ENCODE measurements at regions not wholly inside any gene's neighbourhood (a gene's known extent, or its start where the extent isn't known, plus 50 kb on each side); places are given as distances from the start of the nearest gene placed in this dataset.
"Not testable (repeated sequence)": the region's sequence is repeated elsewhere in the genome, so short reads cannot be mapped to it uniquely, and the experiment has no call there.

- Histone ChIP-seq H3K4me3 (no peak overlapping the region), H3K36me3 (no peaks in the 10 kb centered on the region), H3K9me3 (no peaks in the 10 kb centered on the region), H3K4me1 (no peaks in the 10 kb centered on the region), H3K27ac (no peak overlapping the region), H3K27me3 (no peaks in the 10 kb centered on the region)
- ATAC-seq (no peak), DNase-seq (no peak)
- no peak for TF ChIP-seq POLR2A (IDR thresholded peaks at IDR 0.05)
- TF ChIP-seq CTCF (IDR thresholded peaks at IDR 0.05 in 4 of 5, conservative IDR thresholded peaks at IDR 0.05 in 1 of 5), result no peak
- in situ Hi-C loops (cut with MboI; ENCODE audit: low sequenced_read_pairs in 4 of 4), result no loop called here
- intact Hi-C loops (cut with DNase I; ENCODE audit: low total_unique reads), result no loop called here
Observed at GRCh38 chrX:106284431-106285025, 116.4 kb downstream of the PWWP3B start.

GRCh38 chrX:106286053-106286650, 118.0 kb downstream of the PWWP3B start:
- DNase-seq (no peak), ATAC-seq (no peak)
- in situ Hi-C loops (cut with MboI; ENCODE audit: low sequenced_read_pairs in 4 of 4), result no loop called here

GRCh38 chrX:106290778-106291177, 122.7 kb downstream of the PWWP3B start:
- in situ Hi-C loops (cut with MboI; ENCODE audit: low sequenced_read_pairs in 4 of 4), result not testable (repeated sequence)

More at GRCh38 chrX:106286053-106286650, 118.0 kb downstream of the PWWP3B start:
- Histone ChIP-seq H3K27ac (no peak overlapping the region), H3K4me3 (no peak overlapping the region), H3K9me3 (no peaks in the 10 kb centered on the region), H3K4me1 (no peaks in the 10 kb centered on the region), H3K27me3 (no peaks in the 10 kb centered on the region), H3K36me3 (no peaks in the 10 kb centered on the region)
- intact Hi-C loops (cut with DNase I; ENCODE audit: low total_unique reads), result no loop called here
- TF ChIP-seq CTCF (IDR thresholded peaks at IDR 0.05 in 4 of 5, conservative IDR thresholded peaks at IDR 0.05 in 1 of 5), result no peak
- TF ChIP-seq POLR2A (IDR thresholded peaks at IDR 0.05), result no peak

GRCh38 chrX:106291779-106292390, 123.8 kb downstream of the PWWP3B start:
- H3K9me3 ChIP-seq; intact Hi-C loops (cut with DNase I; ENCODE audit: low total_unique reads); H3K36me3 ChIP-seq; DNase-seq; H3K4me3 ChIP-seq; H3K4me1 ChIP-seq; ATAC-seq; H3K27ac ChIP-seq; in situ Hi-C loops (cut with MboI; ENCODE audit: low sequenced_read_pairs in 4 of 4); H3K27me3 ChIP-seq: not testable (repeated sequence)

More at GRCh38 chrX:106290778-106291177, 122.7 kb downstream of the PWWP3B start:
- H3K27me3 ChIP-seq; H3K4me3 ChIP-seq; H3K36me3 ChIP-seq; DNase-seq; intact Hi-C loops (cut with DNase I; ENCODE audit: low total_unique reads); H3K27ac ChIP-seq; ATAC-seq; H3K9me3 ChIP-seq; H3K4me1 ChIP-seq: not testable (repeated sequence)

GRCh38 chrX:106300239-106300638, 132.1 kb downstream of the PWWP3B start:
- DNase-seq, result no peak
- Histone ChIP-seq H3K4me1 (no peaks in the 10 kb centered on the region), H3K36me3 (no peaks in the 10 kb centered on the region), H3K9me3 (peaks cover 0 to 3% (median 0%) of the 10 kb centered on the region in 3 donors), H3K27me3 (peaks cover 0 to 8% (median 0%) of the 10 kb centered on the region in 3 donors), H3K27ac (no peak overlapping the region), H3K4me3 (no peak overlapping the region)
- TF ChIP-seq POLR2A (IDR thresholded peaks at IDR 0.05) (no peak), CTCF (IDR thresholded peaks at IDR 0.05 in 4 of 5, conservative IDR thresholded peaks at IDR 0.05 in 1 of 5) (no peak)
- ATAC-seq, result no peak
- intact Hi-C loops (cut with DNase I; ENCODE audit: low total_unique reads) (no loop called here), in situ Hi-C loops (cut with MboI; ENCODE audit: low sequenced_read_pairs in 4 of 4) (no loop called here)
